ENCODE measurements at regions not wholly inside any gene's neighbourhood (a gene's known extent, or its start where the extent isn't known, plus 50 kb on each side); places are given as distances from the start of the nearest gene placed in this dataset.

- no peak for TF ChIP-seq CTCF (IDR thresholded peaks at IDR 0.05; ENCODE audit: insufficient read depth, low read length)
- no peak for TF ChIP-seq REST (IDR thresholded peaks at IDR 0.05; ENCODE audit: insufficient replicate concordance, low read depth)
These were observed 65.9 kb upstream of the WSCD2 start for GRCh38 chr12:108063192-108063591.
